ENCODE measurements at regions not wholly inside any gene's neighbourhood (a gene's known extent, or its start where the extent isn't known, plus 50 kb on each side); places are given as distances from the start of the nearest gene placed in this dataset.

GRCh38 chr1:172946814-172947507 lies 103.8 kb downstream of the TNFSF18 start:
- H3K4me3 Mint-ChIP-seq, result no peak overlapping the region
- Histone ChIP-seq H4K20me1 (ENCODE audit: control insufficient read depth, insufficient read depth, insufficient read length) (no peaks in the 10 kb centered on the region), H3K23me2 (ENCODE audit: insufficient read length, low read depth, low read length, poor library complexity, severe bottlenecking) (no peaks in the 10 kb centered on the region), H3K79me2 (ENCODE audit: insufficient read depth, low read length) (no peaks in the 10 kb centered on the region), H3K9me3 (ENCODE audit: control insufficient read depth, low read depth, low read length) (no peaks in the 10 kb centered on the region), H3K56ac (ENCODE audit: insufficient read length, low read depth, low read length) (no peak overlapping the region), H2BK15ac (ENCODE audit: low read depth, low read length) (no peak overlapping the region), H4K8ac (replicated peaks; ENCODE audit: insufficient read length, low read depth, low read length) (no peak overlapping the region), H2BK5ac (ENCODE audit: insufficient read length, low read length) (no peak overlapping the region), H3K79me1 (ENCODE audit: insufficient read depth, low read depth, low read length, poor library complexity, severe bottlenecking) (no peaks in the 10 kb centered on the region), H2BK12ac (ENCODE audit: insufficient read length, low read depth, low read length) (no peak overlapping the region), H2AFZ (ENCODE audit: low read length) (no peak overlapping the region), H2BK20ac (ENCODE audit: low read depth, low read length, poor library complexity, severe bottlenecking) (no peak overlapping the region), H4K5ac (ENCODE audit: insufficient read length, low read depth, low read length) (no peak overlapping the region), H3K9ac (ENCODE audit: extremely low read depth, insufficient read length, low read length) (no peak overlapping the region), H2AK5ac (ENCODE audit: insufficient read length, low read length) (no peak overlapping the region), H2BK120ac (ENCODE audit: low read depth, low read length, poor library complexity, severe bottlenecking) (no peak overlapping the region), H3K18ac (ENCODE audit: insufficient read length, low read depth, low read length) (no peak overlapping the region), H3K27ac (ENCODE audit: insufficient read length, low read depth, low read length) (no peak overlapping the region), H3T11ph (ENCODE audit: low read length) (no peak overlapping the region), H4K91ac (ENCODE audit: insufficient read length, low read depth, low read length) (no peak overlapping the region), H3K14ac (ENCODE audit: insufficient read depth, low read length) (no peak overlapping the region), H3K27me3 (ENCODE audit: insufficient read depth, low read length) (no peaks in the 10 kb centered on the region), H3K23ac (ENCODE audit: insufficient read length, low read depth, low read length) (no peak overlapping the region), H3K4me2 (ENCODE audit: insufficient read depth, insufficient read length, low read length) (no peak overlapping the region), H3K4ac (ENCODE audit: low read depth, low read length) (no peak overlapping the region), H3K4me1 (ENCODE audit: insufficient read depth, low read length) (no peaks in the 10 kb centered on the region; the same call in 1 of the 2 replicates)
- no peaks in the 10 kb centered on the region for H3K36me3 Mint-ChIP-seq (ENCODE audit: insufficient read depth in 1 of 3, low read depth in 3 of 3)
- no CpG with 5 or more reads among the region's 2 CpGs for WGBS (ENCODE audit: extremely low coverage, insufficient read length, low lambda C conversion rate)
- no peak overlapping the region; a peak in 1 of 7 replicates for H3K27ac Mint-ChIP-seq
- DNase-seq, result no peak
- peaks cover 5% of the 10 kb centered on the region in 2 experiments; a peak in 2 of 4 replicates for H3K4me1 Mint-ChIP-seq
- H3K27me3 Mint-ChIP-seq (ENCODE audit: low read depth), result no peaks in the 10 kb centered on the region; the same call in 1 of the 2 replicates
- TF ChIP-seq CTCF (conservative IDR thresholded peaks at IDR 0.05), result no peak
- no peaks in the 10 kb centered on the region for H3K9me3 Mint-ChIP-seq

Data from H9 (cell line).